H9 (cell line): ENCODE measurements at regions not wholly inside any gene's neighbourhood (a gene's known extent, or its start where the extent isn't known, plus 50 kb on each side); places are given as distances from the start of the nearest gene placed in this dataset.
"Not testable (repeated sequence)": the region's sequence is repeated elsewhere in the genome, so short reads cannot be mapped to it uniquely, and the experiment has no call there.

Experiments
- DNase-seq: peaks from one replicate; pipeline ENCODE4 v3.0.0-alpha.2; 2017
- H2AFZ ChIP-seq: one replicate; pipeline ENCODE4 v1.6.1; 2013; ENCODE audit warnings: mild to moderate bottlenecking, low read length, control low read depth, moderate library complexity
- H2AK5ac ChIP-seq: 2 replicates; pipeline ENCODE4 v1.6.1; 2013; ENCODE audit warnings: low read length, control low read depth, mixed read lengths; ENCODE audit not compliant: insufficient read length
- H2BK120ac ChIP-seq: one replicate; pipeline ENCODE4 v1.6.1; 2013; ENCODE audit warnings: low read depth, mild to moderate bottlenecking, low read length, control low read depth, inconsistent platforms; ENCODE audit not compliant: poor library complexity, severe bottlenecking
- H2BK12ac ChIP-seq: 2 replicates; pipeline ENCODE4 v1.6.1; 2013; ENCODE audit warnings: low read length, control low read depth, mixed read lengths, low read depth; ENCODE audit not compliant: insufficient read length
- H2BK15ac ChIP-seq: 2 replicates; pipeline ENCODE4 v1.6.1; 2013; ENCODE audit warnings: low read depth, low read length, control low read depth
- H2BK20ac ChIP-seq: one replicate; pipeline ENCODE4 v1.6.1; 2013; ENCODE audit warnings: low read depth, mild to moderate bottlenecking, low read length, control low read depth, inconsistent platforms; ENCODE audit not compliant: poor library complexity, severe bottlenecking
- H2BK5ac ChIP-seq: 2 replicates; pipeline ENCODE4 v1.6.1; 2013; ENCODE audit warnings: low read length, control low read depth, mixed read lengths; ENCODE audit not compliant: insufficient read length
- H3K14ac ChIP-seq: 2 replicates; pipeline ENCODE4 v1.6.1; 2013; ENCODE audit warnings: low read length, control low read depth; ENCODE audit not compliant: insufficient read depth
- H3K18ac ChIP-seq: 2 replicates; pipeline ENCODE4 v1.6.1; 2013; ENCODE audit warnings: low read depth, mild to moderate bottlenecking, mixed read lengths, low read length, control low read depth; ENCODE audit not compliant: insufficient read length
- H3K23ac ChIP-seq: 2 replicates; pipeline ENCODE4 v1.6.1; 2013; ENCODE audit warnings: low read length, control low read depth, mixed read lengths, low read depth; ENCODE audit not compliant: insufficient read length
- H3K23me2 ChIP-seq: 2 replicates; pipeline ENCODE4 v1.6.1; 2013; ENCODE audit warnings: low read depth, mild to moderate bottlenecking, mixed read lengths, low read length, control low read depth; ENCODE audit not compliant: insufficient read length, poor library complexity, severe bottlenecking
- H3K27ac ChIP-seq: 2 replicates; pipeline ENCODE4 v1.5.1; 2013; ENCODE audit warnings: low read length, control low read depth, mixed read lengths, low read depth; ENCODE audit not compliant: insufficient read length
- H3K27me3 ChIP-seq: 2 replicates; pipeline ENCODE4 v1.6.1; 2013; ENCODE audit warnings: low read length, control low read depth, inconsistent platforms; ENCODE audit not compliant: insufficient read depth
- H3K4ac ChIP-seq: 2 replicates; pipeline ENCODE4 v1.6.1; 2013; ENCODE audit warnings: low read depth, mild to moderate bottlenecking, control low read depth, inconsistent platforms, low read length, moderate library complexity
- H3K4me1 ChIP-seq: 2 replicates; pipeline ENCODE4 v1.6.1; 2013; ENCODE audit warnings: low read length, control low read depth, inconsistent platforms; ENCODE audit not compliant: insufficient read depth
- H3K4me2 ChIP-seq: 2 replicates; pipeline ENCODE4 v1.6.1; 2013; ENCODE audit warnings: low read length, control low read depth, mixed read lengths; ENCODE audit not compliant: insufficient read length, insufficient read depth
- H3K56ac ChIP-seq: 2 replicates; pipeline ENCODE4 v1.6.1; 2013; ENCODE audit warnings: low read depth, mild to moderate bottlenecking, mixed read lengths, low read length, control low read depth; ENCODE audit not compliant: insufficient read length
- H3K79me1 ChIP-seq: 2 replicates; pipeline ENCODE4 v1.6.1; 2013; ENCODE audit warnings: low read depth, mild to moderate bottlenecking, moderate library complexity, low read length, control low read depth, inconsistent platforms; ENCODE audit not compliant: insufficient read depth, poor library complexity, severe bottlenecking
- H3K79me2 ChIP-seq: 2 replicates; pipeline ENCODE4 v1.6.1; 2013; ENCODE audit warnings: low read length, control low read depth, inconsistent platforms; ENCODE audit not compliant: insufficient read depth
- H3K9ac ChIP-seq: 2 replicates; pipeline ENCODE4 v1.6.1; 2013; ENCODE audit warnings: low read length, control low read depth, mixed read lengths; ENCODE audit not compliant: insufficient read length; ENCODE audit errors: extremely low read depth
- H3K9me3 ChIP-seq: one replicate; pipeline ENCODE4 v1.6.1; 2013; ENCODE audit warnings: low read depth, low read length, inconsistent platforms; ENCODE audit not compliant: control insufficient read depth
- H3T11ph ChIP-seq: one replicate; pipeline ENCODE4 v1.6.1; 2013; ENCODE audit warnings: mild to moderate bottlenecking, low read length, control low read depth, inconsistent platforms
- H4K20me1 ChIP-seq: one replicate; pipeline ENCODE4 v1.6.1; 2013; ENCODE audit not compliant: control insufficient read depth, insufficient read length, insufficient read depth
- H4K5ac ChIP-seq: 2 replicates; pipeline ENCODE4 v1.6.1; 2013; ENCODE audit warnings: low read depth, mild to moderate bottlenecking, mixed read lengths, low read length, control low read depth; ENCODE audit not compliant: insufficient read length
- H4K8ac ChIP-seq: replicated peaks from 2 replicates; pipeline ENCODE4 v1.6.1; 2013; ENCODE audit warnings: low read length, control low read depth, mixed read lengths, low read depth; ENCODE audit not compliant: insufficient read length
- H4K91ac ChIP-seq: 2 replicates; pipeline ENCODE4 v1.6.1; 2013; ENCODE audit warnings: low read depth, mild to moderate bottlenecking, moderate library complexity, mixed read lengths, low read length, control low read depth; ENCODE audit not compliant: insufficient read length
- H3K27ac Mint-ChIP-seq, 3 experiments: 2 replicates in 2 of 3; 3 replicates in 1 of 3; pipeline ENCODE4 v1.8.0; 2020 to 2021; ENCODE audit warnings: mixed read lengths in 3 of 3, mild to moderate bottlenecking in 1 of 3, moderate library complexity in 1 of 3
- H3K27me3 Mint-ChIP-seq: 2 replicates; pipeline ENCODE4 v1.8.0; 2021; ENCODE audit warnings: low read depth, mild to moderate bottlenecking, moderate library complexity, mixed read lengths
- H3K36me3 Mint-ChIP-seq, 3 experiments: 2 replicates in 2 of 3; 3 replicates in 1 of 3; pipeline ENCODE4 v1.8.0; 2020 to 2021; ENCODE audit warnings: low read depth in 3 of 3, mixed read lengths in 3 of 3; ENCODE audit not compliant: insufficient read depth in 1 of 3
- H3K4me1 Mint-ChIP-seq, 2 experiments: 2 replicates each; pipeline ENCODE4 v1.8.0; 2020; ENCODE audit warnings: mixed read lengths in 2 of 2
- H3K4me3 Mint-ChIP-seq, 2 experiments: 2 replicates in 1 of 2; 3 replicates in 1 of 2; pipeline ENCODE4 v1.8.0; 2020 to 2021; ENCODE audit warnings: mild to moderate bottlenecking in 2 of 2, mixed read lengths in 2 of 2, moderate library complexity in 1 of 2
- H3K9me3 Mint-ChIP-seq, 2 experiments: 2 replicates in 1 of 2; 3 replicates in 1 of 2; pipeline ENCODE4 v1.8.0; 2020; ENCODE audit warnings: mild to moderate bottlenecking in 2 of 2, mixed read lengths in 2 of 2, moderate library complexity in 1 of 2
- WGBS: extraction: QIAGEN DNeasy Blood & Tissue Kit; methylation state at CpG from one replicate; pipeline ENCODE4 v1.1.7; 2013; ENCODE audit warnings: missing lambda C conversion rate, low lambda C conversion rate, mixed read lengths; ENCODE audit not compliant: insufficient read length; ENCODE audit errors: extremely low coverage; 5-methylcytosine and 5-hydroxymethylcytosine counted together

DNA sequence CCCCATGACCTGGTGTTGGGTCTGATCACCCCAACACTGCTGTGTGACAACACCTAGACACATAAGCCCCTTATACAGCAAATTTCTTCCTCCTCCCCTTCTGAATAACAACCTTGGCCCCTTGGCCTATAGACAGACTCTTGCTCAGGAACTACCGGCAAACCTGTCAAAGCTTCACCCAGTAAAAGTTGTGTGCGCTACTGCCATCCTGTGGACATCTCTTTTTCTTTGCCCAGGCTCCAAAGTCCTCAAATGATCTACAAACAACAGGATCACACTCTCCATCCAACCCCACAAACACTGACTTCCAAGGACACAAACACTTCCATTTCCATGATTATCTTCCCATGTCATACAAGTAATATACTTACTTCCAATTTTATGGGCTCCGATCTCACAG, 1265.8 kb downstream of the RPIA start:
- no CpG with 5 or more reads among the region's 3 CpGs for WGBS
- not testable (repeated sequence) for H3K23ac ChIP-seq, H3K27ac ChIP-seq, H3K4me1 Mint-ChIP-seq, H4K20me1 ChIP-seq, H3K9ac ChIP-seq, H3T11ph ChIP-seq, H4K8ac ChIP-seq, H3K9me3 ChIP-seq, H3K4me3 Mint-ChIP-seq, H3K4me1 ChIP-seq, DNase-seq, H3K4me2 ChIP-seq, H3K4ac ChIP-seq, H3K27ac Mint-ChIP-seq, H3K27me3 ChIP-seq, H3K18ac ChIP-seq, H2AK5ac ChIP-seq, H2BK5ac ChIP-seq, H2BK12ac ChIP-seq, H3K36me3 Mint-ChIP-seq, H2BK15ac ChIP-seq, H3K56ac ChIP-seq, H3K27me3 Mint-ChIP-seq, H2AFZ ChIP-seq, H4K5ac ChIP-seq, H3K79me2 ChIP-seq, H3K23me2 ChIP-seq, H2BK120ac ChIP-seq, H4K91ac ChIP-seq, H2BK20ac ChIP-seq, H3K14ac ChIP-seq, H3K79me1 ChIP-seq
- H3K9me3 Mint-ChIP-seq, result peaks cover 22 to 23% of the 10 kb centered on the region in 2 experiments

DNA sequence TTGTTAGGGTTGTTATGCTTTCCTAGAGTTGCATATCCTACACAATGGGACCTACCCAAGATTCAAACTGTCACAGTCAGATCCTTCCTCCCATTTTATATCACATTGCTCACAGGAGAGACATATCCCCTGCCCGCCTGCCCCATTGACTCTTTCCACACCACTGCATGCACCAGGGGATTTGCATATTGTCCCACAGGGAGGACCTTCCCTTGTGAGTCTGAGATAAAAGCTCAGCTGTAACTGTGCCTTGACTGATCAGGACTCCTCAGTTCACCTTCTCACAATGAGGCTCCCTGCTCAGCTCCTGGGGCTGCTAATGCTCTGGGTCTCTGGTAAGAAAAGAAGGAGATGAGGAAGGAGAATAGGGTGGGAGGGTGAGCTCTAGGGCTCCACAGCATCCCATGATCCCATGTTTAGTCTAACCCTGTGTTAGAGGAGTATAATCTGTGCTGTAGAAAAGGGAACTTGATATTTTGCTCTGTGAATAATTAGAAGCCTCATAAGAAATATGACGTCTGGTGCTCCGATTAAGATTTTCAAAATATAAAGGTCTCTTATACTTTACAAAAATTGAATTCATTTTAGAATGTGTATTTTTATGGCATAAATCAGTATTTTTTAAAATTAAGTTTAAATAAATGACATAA, 1268.4 kb downstream of the RPIA start:
- not testable (repeated sequence) for H4K20me1 ChIP-seq, H3K18ac ChIP-seq, H3K4ac ChIP-seq, H3K27me3 Mint-ChIP-seq, H3K27me3 ChIP-seq, H2AK5ac ChIP-seq, H3T11ph ChIP-seq, H3K4me2 ChIP-seq, H2BK20ac ChIP-seq, H3K14ac ChIP-seq, H3K79me1 ChIP-seq, H4K8ac ChIP-seq, H3K4me1 ChIP-seq, H3K23ac ChIP-seq, H4K91ac ChIP-seq, H3K9me3 ChIP-seq, H3K9ac ChIP-seq, H3K4me3 Mint-ChIP-seq, H3K36me3 Mint-ChIP-seq, H3K23me2 ChIP-seq, H3K4me1 Mint-ChIP-seq, H3K27ac Mint-ChIP-seq, H4K5ac ChIP-seq, H2BK5ac ChIP-seq, H2BK12ac ChIP-seq, DNase-seq, H2BK120ac ChIP-seq, H2BK15ac ChIP-seq, H3K27ac ChIP-seq, H2AFZ ChIP-seq, H3K79me2 ChIP-seq, H3K56ac ChIP-seq
- no CpG with 5 or more reads among the region's 3 CpGs for WGBS
- peaks cover 16 to 22% of the 10 kb centered on the region in 2 experiments for H3K9me3 Mint-ChIP-seq
